Caco-2 (cell line): ENCODE measurements at regions not wholly inside any gene's neighbourhood (a gene's known extent, or its start where the extent isn't known, plus 50 kb on each side); places are given as distances from the start of the nearest gene placed in this dataset.

Experiments used
- BruUV-seq: library from RNA; stranded (reverse); fragments of 400-500 nt; replicated peaks from 2 replicates; lab custom pipeline; 2021; lab: Mats Ljungman, UMichigan
- CTCF ChIA-PET: fragments of 300-600 bp; sonication (Branson Sonifier 250); formaldehyde crosslinking; loops from one replicate; lab custom pipeline; 2022; ENCODE audit warnings: antibody characterized with exemption; lab: Charles Lee
- POLR2A ChIA-PET: fragments of 300-600 bp; sonication (Branson Sonifier 250); formaldehyde crosslinking; loops from one replicate; lab custom pipeline; 2022; ENCODE audit warnings: antibody characterized with exemption; lab: Charles Lee
- DNase-seq, 2 experiments: peaks; one replicate each; pipeline versions ENCODE4 v3.0.0 to v3.0.0-alpha.2; 2020 to 2022
- H3K27me3 ChIP-seq: replicated peaks from 2 replicates; pipeline ENCODE4 v1.6.0; 2011; ENCODE audit warnings: low read length; ENCODE audit not compliant: control insufficient read depth, insufficient read depth
- H3K36me3 ChIP-seq: 2 replicates; pipeline ENCODE4 v1.5.1; 2011; ENCODE audit warnings: low read length; ENCODE audit not compliant: control insufficient read depth, insufficient read depth
- H3K4me1 ChIP-seq: fragments of 250-450 bp; sonication (Bioruptor Pico); 2 replicates; pipeline ENCODE4 v1.5.1; 2020; ENCODE audit warnings: mild to moderate bottlenecking
- H3K4me3 ChIP-seq: 2 replicates; pipeline ENCODE4 v1.5.1; 2011; ENCODE audit warnings: low read depth, mild to moderate bottlenecking, control low read depth, low read length
- H3K9me3 ChIP-seq: fragments of 250-450 bp; sonication (Bioruptor Pico); 2 replicates; pipeline ENCODE4 v1.5.1; 2020; ENCODE audit warnings: mild to moderate bottlenecking, moderate library complexity
- H3K27ac Mint-ChIP-seq: one replicate; pipeline ENCODE4 v1.8.0; 2022; ENCODE audit warnings: mixed read lengths; ENCODE audit not compliant: unreplicated experiment
- H3K27me3 Mint-ChIP-seq: one replicate; pipeline ENCODE4 v1.8.0; 2022; ENCODE audit warnings: mixed read lengths; ENCODE audit not compliant: insufficient read depth, unreplicated experiment
- H3K36me3 Mint-ChIP-seq: one replicate; pipeline ENCODE4 v1.8.0; 2022; ENCODE audit warnings: mild to moderate bottlenecking, mixed read lengths; ENCODE audit not compliant: insufficient read depth, unreplicated experiment
- H3K4me1 Mint-ChIP-seq: one replicate; pipeline ENCODE4 v1.8.0; 2022; ENCODE audit warnings: low read depth, mixed read lengths; ENCODE audit not compliant: unreplicated experiment
- H3K4me3 Mint-ChIP-seq: one replicate; pipeline ENCODE4 v1.8.0; 2022; ENCODE audit warnings: mild to moderate bottlenecking, moderate library complexity, mixed read lengths; ENCODE audit not compliant: unreplicated experiment
- H3K9me3 Mint-ChIP-seq: one replicate; pipeline ENCODE4 v1.8.0; 2022; ENCODE audit warnings: mixed read lengths; ENCODE audit not compliant: unreplicated experiment
- intact Hi-C: fragments of 100-400 bp; cut with micrococcal nuclease; formaldehyde crosslinking; loops from one replicate; pipeline ENCODE4 v1.10.0; 2022; ENCODE audit not compliant: unreplicated experiment
- TF ChIP-seq, protein P1 (sequence below), 2 experiments: fragments of 200-600 bp in 1 of 2; IDR thresholded peaks; 1 replicate in 1 of 2; 2 replicates in 1 of 2; pipeline versions ENCODE4 v1.5.1 to v1.8.0; 2011 to 2022; ENCODE audit warnings: antibody characterized with exemption in 1 of 2, control low read depth in 1 of 2, inconsistent platforms in 1 of 2, low read depth in 1 of 2, low read length in 1 of 2, mild to moderate bottlenecking in 1 of 2, moderate library complexity in 1 of 2; ENCODE audit not compliant: insufficient read depth in 1 of 2, severe bottlenecking in 1 of 2, unreplicated experiment in 1 of 2

DNA sequence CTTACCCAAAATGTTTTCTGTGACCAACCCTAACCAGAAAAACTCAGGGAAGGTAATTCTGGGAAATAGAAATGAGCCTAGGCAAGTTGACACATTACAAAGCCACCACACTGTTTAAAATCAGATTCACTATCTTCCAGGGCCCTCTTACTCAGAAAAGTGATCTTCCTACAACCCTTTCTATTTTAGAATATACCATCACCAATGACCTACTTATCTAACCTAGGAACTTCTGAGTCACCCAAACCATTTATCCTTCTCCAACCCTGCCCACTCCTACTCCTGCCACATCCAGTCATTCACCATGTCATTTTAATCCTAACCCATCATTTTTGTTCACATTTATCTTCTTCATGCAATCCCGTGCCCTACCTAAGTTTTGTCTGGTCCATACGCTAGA, 89.9 kb downstream of the FTHL17 start:
- no TSS peak for BruUV-seq
- ChIA-PET POLR2A (no interaction called here), CTCF (no interaction called here)
- Mint-ChIP-seq H3K4me3 (no peak overlapping the region), H3K27me3 (no peaks in the 10 kb centered on the region), H3K36me3 (no peaks in the 10 kb centered on the region), H3K4me1 (peaks cover 7% of the 10 kb centered on the region), H3K27ac (no peak overlapping the region), H3K9me3 (no peaks in the 10 kb centered on the region)
- TF ChIP-seq, protein P1, sequence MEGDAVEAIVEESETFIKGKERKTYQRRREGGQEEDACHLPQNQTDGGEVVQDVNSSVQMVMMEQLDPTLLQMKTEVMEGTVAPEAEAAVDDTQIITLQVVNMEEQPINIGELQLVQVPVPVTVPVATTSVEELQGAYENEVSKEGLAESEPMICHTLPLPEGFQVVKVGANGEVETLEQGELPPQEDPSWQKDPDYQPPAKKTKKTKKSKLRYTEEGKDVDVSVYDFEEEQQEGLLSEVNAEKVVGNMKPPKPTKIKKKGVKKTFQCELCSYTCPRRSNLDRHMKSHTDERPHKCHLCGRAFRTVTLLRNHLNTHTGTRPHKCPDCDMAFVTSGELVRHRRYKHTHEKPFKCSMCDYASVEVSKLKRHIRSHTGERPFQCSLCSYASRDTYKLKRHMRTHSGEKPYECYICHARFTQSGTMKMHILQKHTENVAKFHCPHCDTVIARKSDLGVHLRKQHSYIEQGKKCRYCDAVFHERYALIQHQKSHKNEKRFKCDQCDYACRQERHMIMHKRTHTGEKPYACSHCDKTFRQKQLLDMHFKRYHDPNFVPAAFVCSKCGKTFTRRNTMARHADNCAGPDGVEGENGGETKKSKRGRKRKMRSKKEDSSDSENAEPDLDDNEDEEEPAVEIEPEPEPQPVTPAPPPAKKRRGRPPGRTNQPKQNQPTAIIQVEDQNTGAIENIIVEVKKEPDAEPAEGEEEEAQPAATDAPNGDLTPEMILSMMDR (IDR thresholded peaks at IDR 0.05; ENCODE audit: insufficient read depth in 1 of 2, low read depth in 1 of 2, low read length in 1 of 2, severe bottlenecking in 1 of 2, unreplicated experiment in 1 of 2): no peak
- no peak for DNase-seq
- intact Hi-C loops: no loop called here
- no peaks in the 10 kb centered on the region for H3K4me1 ChIP-seq
- H3K9me3 ChIP-seq: no peaks in the 10 kb centered on the region
- no peaks in the 10 kb centered on the region for H3K36me3 ChIP-seq
- no peak overlapping the region for H3K4me3 ChIP-seq
- H3K27me3 ChIP-seq: no peaks in the 10 kb centered on the region

DNA sequence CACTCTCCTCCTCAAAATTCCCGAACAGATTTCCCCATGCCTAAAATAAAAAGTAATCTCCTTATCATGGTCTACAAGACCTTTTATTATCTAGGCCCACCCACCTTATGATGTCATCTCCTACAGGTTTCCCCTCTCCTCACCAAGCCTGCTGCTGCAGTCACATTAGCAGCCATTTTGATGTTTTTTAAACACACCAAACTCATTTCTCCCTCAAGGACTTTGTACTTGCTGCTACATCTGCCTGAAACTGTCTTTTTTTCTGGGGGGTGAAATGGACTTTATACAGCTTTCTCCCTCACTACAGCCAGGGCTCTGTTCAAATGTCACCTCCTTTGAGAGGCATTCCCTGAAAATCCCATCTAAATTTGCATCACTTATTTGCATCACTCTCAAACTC, 90.2 kb upstream of the TAB3 start:
- no peak overlapping the region for H3K4me3 Mint-ChIP-seq
- H3K9me3 Mint-ChIP-seq: no peaks in the 10 kb centered on the region
- intact Hi-C loops: no loop called here
- no peaks in the 10 kb centered on the region for H3K4me1 Mint-ChIP-seq
- no peaks in the 10 kb centered on the region for H3K4me1 ChIP-seq
- H3K27me3 Mint-ChIP-seq: no peaks in the 10 kb centered on the region
- H3K9me3 ChIP-seq: no peaks in the 10 kb centered on the region
- no peak overlapping the region for H3K4me3 ChIP-seq
- ChIA-PET CTCF (no interaction called here), POLR2A (no interaction called here)
- no TSS peak for BruUV-seq
- no peak overlapping the region for H3K27ac Mint-ChIP-seq
- DNase-seq: no peak
- H3K27me3 ChIP-seq: no peaks in the 10 kb centered on the region
- H3K36me3 ChIP-seq: no peaks in the 10 kb centered on the region
- no peaks in the 10 kb centered on the region for H3K36me3 Mint-ChIP-seq
- TF ChIP-seq, protein P1 (IDR thresholded peaks at IDR 0.05; ENCODE audit: insufficient read depth in 1 of 2, low read depth in 1 of 2, low read length in 1 of 2, severe bottlenecking in 1 of 2, unreplicated experiment in 1 of 2): no peak

DNA sequence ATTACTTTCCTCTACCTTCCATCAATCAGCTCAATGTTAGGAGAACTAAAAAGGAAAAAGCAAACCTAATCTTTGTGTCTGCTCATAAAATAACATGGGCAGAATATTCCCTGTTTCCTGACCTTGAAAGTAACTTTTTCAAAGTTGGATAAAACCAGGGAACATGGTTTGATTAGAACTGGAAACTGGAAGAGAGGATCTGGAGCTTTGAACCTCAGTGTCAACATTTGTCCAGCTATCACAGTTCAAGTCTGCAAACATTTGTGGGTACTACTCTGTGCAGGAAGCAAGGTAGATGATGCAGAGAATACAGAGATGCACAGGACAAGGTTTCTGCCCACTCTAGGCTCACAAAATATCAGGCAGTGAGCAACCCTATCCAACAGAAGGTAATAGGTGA, 86.4 kb upstream of the TAB3 start:
- Histone ChIP-seq H3K9me3 (no peaks in the 10 kb centered on the region), H3K4me3 (no peak overlapping the region), H3K27me3 (no peaks in the 10 kb centered on the region), H3K4me1 (no peaks in the 10 kb centered on the region), H3K36me3 (no peaks in the 10 kb centered on the region)
- Mint-ChIP-seq H3K36me3 (peaks cover 4% of the 10 kb centered on the region), H3K9me3 (no peaks in the 10 kb centered on the region), H3K27me3 (no peaks in the 10 kb centered on the region), H3K4me3 (no peak overlapping the region), H3K4me1 (no peaks in the 10 kb centered on the region), H3K27ac (no peak overlapping the region)
- no peak for DNase-seq
- BruUV-seq: no TSS peak
- TF ChIP-seq, protein P1 (IDR thresholded peaks at IDR 0.05; ENCODE audit: insufficient read depth in 1 of 2, low read depth in 1 of 2, low read length in 1 of 2, severe bottlenecking in 1 of 2, unreplicated experiment in 1 of 2): no peak
- ChIA-PET POLR2A (no interaction called here), CTCF (no interaction called here)
- intact Hi-C loops: no loop called here
